LoVo (cell line): ENCODE measurements at regions not wholly inside any gene's neighbourhood (a gene's known extent, or its start where the extent isn't known, plus 50 kb on each side); places are given as distances from the start of the nearest gene placed in this dataset.

ENCODE experiments used
- DNase-seq: peaks from one replicate; pipeline ENCODE4 v3.0.0-alpha.2; 2016; ENCODE audit warnings: low spot score

- no peak for DNase-seq
Observed at GRCh38 chr12:30507576-30507975, 188.1 kb downstream of the IPO8 start.

- no peak for DNase-seq
Observed at GRCh38 chr12:30506411-30506810, 189.3 kb downstream of the IPO8 start.

- DNase-seq: peak; percentile 22
Observed at GRCh38 chr12:30501718-30502117, 194.0 kb downstream of the IPO8 start.

- no peak for DNase-seq
Observed at GRCh38 chr12:30500532-30500931, 195.1 kb downstream of the IPO8 start.

GRCh38 chr12:30485230-30485890 is 210.3 kb downstream of the IPO8 start:
- DNase-seq: no peak

- DNase-seq: no peak
Observed at GRCh38 chr12:30484658-30485057, 211.0 kb downstream of the IPO8 start.

GRCh38 chr12:30482650-30483049 is 213.0 kb downstream of the IPO8 start:
- DNase-seq: no peak

GRCh38 chr12:30473274-30473673 is 222.4 kb downstream of the IPO8 start:
- DNase-seq: no peak

- DNase-seq: no peak
Observed at GRCh38 chr12:30466093-30466585, 229.5 kb downstream of the IPO8 start.

GRCh38 chr12:30463636-30464035 is 232.0 kb downstream of the IPO8 start:
- no peak for DNase-seq

GRCh38 chr12:30462249-30462648 is 233.4 kb downstream of the IPO8 start:
- no peak for DNase-seq

GRCh38 chr12:30461026-30461615 is 234.5 kb downstream of the IPO8 start:
- no peak for DNase-seq

- DNase-seq: no peak
Observed at GRCh38 chr12:30458453-30458852, 237.2 kb downstream of the IPO8 start.

GRCh38 chr12:30457621-30458289 is 237.9 kb downstream of the IPO8 start:
- peak; percentile 70 for DNase-seq

- no peak for DNase-seq
Observed at GRCh38 chr12:30450872-30451271, 244.8 kb downstream of the IPO8 start.

GRCh38 chr12:30450226-30450625 is 245.4 kb downstream of the IPO8 start:
- no peak for DNase-seq

- DNase-seq: no peak
Observed at GRCh38 chr12:30448038-30448437, 247.6 kb downstream of the IPO8 start.

GRCh38 chr12:30447061-30447750 is 248.5 kb downstream of the IPO8 start:
- no peak for DNase-seq

- no peak for DNase-seq
Observed at GRCh38 chr12:30442461-30442860, 253.2 kb downstream of the IPO8 start.

- peak; percentile 24 for DNase-seq
Observed at GRCh38 chr12:30440826-30441602, 254.7 kb downstream of the IPO8 start.

GRCh38 chr12:30439201-30439600 is 256.5 kb downstream of the IPO8 start:
- no peak for DNase-seq

- no peak for DNase-seq
Observed at GRCh38 chr12:30438601-30439041, 257.0 kb downstream of the IPO8 start.
